Activated naive CD4-positive, alpha-beta T cell treated with anti-CD3 and anti-CD28 coated beads, Interleukin-2, amount 10 ng/mL, durations not matched to agents 7 days and 5 days (primary cell): ENCODE measurements at regions not wholly inside any gene's neighbourhood (a gene's known extent, or its start where the extent isn't known, plus 50 kb on each side); places are given as distances from the start of the nearest gene placed in this dataset.
A peak's percentile ranks its signal among the peaks of the same experiment; 100 is the strongest.

Source experiments
- CTCF ChIA-PET: fragments of 350-600 bp; sonication (Branson Sonifier 250); formaldehyde crosslinking; loops from one replicate; lab custom pipeline; 2021; ENCODE audit warnings: antibody characterized with exemption; lab: Charles Lee
- DNase-seq: peaks from one replicate; pipeline ENCODE4 v3.0.0-alpha.2; 2020
- H3K27ac Mint-ChIP-seq: one replicate; pipeline ENCODE4 v1.8.0; 2021; ENCODE audit warnings: mild to moderate bottlenecking, moderate library complexity, mixed read lengths
- H3K27me3 Mint-ChIP-seq: one replicate; pipeline ENCODE4 v1.8.0; 2021; ENCODE audit warnings: mild to moderate bottlenecking, mixed read lengths
- H3K36me3 Mint-ChIP-seq: one replicate; pipeline ENCODE4 v1.8.0; 2021; ENCODE audit warnings: mixed read lengths
- H3K4me1 Mint-ChIP-seq: one replicate; pipeline ENCODE4 v1.8.0; 2021; ENCODE audit warnings: mixed read lengths
- H3K4me3 Mint-ChIP-seq: one replicate; pipeline ENCODE4 v1.8.0; 2021; ENCODE audit warnings: mild to moderate bottlenecking, moderate library complexity, mixed read lengths
- H3K9me3 Mint-ChIP-seq: one replicate; pipeline ENCODE4 v1.8.0; 2021; ENCODE audit warnings: mixed read lengths

DNA sequence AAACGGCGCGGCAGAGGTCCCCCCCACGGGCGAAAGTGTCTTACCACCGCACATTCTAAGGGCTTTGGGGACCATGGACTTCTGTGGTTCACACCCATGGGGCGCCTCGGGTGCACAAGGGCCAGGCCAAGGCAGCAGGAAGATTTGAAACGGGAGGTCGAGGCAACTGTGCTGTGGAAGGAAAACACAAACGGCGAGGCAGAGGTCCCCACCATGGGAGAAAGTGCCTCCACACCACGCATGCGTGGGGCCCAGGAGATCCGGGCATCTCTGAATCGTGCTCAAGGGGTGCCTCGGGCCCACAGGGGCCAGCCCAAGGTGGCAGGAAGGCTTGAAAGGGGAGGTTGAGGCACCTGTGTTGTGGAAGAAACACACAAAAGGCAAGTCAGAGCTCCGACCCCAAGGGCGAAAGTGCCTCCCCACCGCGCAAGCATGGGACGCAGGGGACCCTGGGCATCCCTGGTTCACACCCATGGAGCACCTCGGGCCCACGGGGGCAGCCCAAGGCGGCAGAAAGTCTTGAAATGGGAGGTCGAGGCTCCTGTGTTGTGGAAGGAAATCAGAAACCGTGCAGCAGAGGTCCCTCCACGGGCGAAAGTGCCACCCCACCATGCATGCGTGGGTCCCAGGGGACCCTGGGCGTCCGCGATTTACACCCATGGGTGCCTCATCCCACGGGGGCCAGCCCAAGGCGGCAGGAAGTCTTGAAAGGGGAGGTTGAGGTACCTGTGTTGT, 371.0 kb downstream of the ALG10 start:
- no peak overlapping the region for H3K27ac Mint-ChIP-seq
- H3K36me3 Mint-ChIP-seq, result no peaks in the 10 kb centered on the region
- H3K4me1 Mint-ChIP-seq, result no peaks in the 10 kb centered on the region
- H3K4me3 Mint-ChIP-seq, result no peak overlapping the region
- CTCF ChIA-PET, result no interaction called here
- H3K27me3 Mint-ChIP-seq, result no peaks in the 10 kb centered on the region
- peak; percentile 18 for DNase-seq
- H3K9me3 Mint-ChIP-seq, result peaks cover 32% of the 10 kb centered on the region

DNA sequence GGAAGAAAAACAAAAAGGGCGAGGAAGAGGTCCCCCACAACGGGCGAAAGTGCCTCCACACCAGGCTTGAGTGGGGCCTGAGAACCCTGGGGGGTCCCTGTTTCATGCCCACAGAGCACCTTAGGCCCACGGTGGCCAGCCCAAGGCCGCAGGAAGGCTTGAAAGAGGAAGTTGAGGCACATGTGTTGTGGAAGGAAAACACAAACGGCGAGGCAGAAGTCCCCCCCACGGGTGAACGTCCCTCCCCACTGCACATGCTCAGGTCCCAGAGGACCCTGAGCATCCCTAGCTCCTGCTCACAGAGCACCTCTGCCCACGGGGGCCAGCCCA, 371.5 kb downstream of the ALG10 start:
- H3K9me3 Mint-ChIP-seq, result peaks cover 30% of the 10 kb centered on the region
- no peak overlapping the region for H3K4me3 Mint-ChIP-seq
- CTCF ChIA-PET, result no interaction called here
- H3K4me1 Mint-ChIP-seq, result no peaks in the 10 kb centered on the region
- no peaks in the 10 kb centered on the region for H3K27me3 Mint-ChIP-seq
- no peak for DNase-seq
- H3K36me3 Mint-ChIP-seq, result no peaks in the 10 kb centered on the region
- H3K27ac Mint-ChIP-seq, result no peak overlapping the region

DNA sequence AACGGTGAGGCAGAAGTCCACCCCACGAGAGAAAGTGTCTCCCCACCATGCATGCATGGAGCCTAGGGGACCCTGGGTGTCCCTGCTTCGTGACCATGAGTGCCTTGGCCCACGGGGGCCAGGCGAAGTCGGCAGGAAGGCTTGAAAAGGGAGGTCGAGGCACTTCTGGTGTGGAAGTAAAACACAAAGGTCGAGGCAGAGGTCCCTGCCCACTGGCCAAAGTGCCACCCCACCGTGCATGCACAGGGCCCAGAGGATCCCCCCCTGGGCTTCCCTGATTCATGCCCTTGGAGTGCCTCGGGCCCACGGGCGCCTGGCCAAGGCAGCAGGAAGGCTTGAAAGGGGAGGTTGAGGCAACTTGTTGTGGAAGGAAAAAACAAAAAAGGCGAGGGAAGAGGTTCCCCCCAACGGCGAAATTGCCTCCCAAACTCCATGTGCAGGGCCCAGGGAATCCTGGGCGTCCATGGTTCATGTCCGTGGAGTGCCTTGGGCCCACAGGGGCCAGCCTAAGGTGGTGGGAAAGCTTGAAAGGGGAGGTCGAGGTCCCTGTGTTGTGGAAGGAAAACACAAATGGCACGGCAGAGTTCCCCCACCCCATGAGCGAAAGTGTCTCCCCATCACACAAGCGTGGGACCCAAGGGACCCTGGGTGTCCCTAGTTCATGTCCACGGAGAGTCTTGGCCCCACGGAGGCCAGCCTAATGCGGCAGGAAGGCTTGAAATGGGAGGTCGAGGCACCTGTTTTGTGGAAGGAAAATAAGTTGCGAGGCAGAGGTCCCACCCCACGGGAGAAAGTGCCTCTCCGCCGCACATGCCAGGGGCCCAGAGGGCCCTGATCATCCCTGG, 372.1 kb downstream of the ALG10 start:
- no peak for DNase-seq
- Mint-ChIP-seq H3K4me1 (no peaks in the 10 kb centered on the region), H3K36me3 (no peaks in the 10 kb centered on the region), H3K27ac (no peak overlapping the region), H3K4me3 (no peak overlapping the region), H3K9me3 (peaks cover 29% of the 10 kb centered on the region), H3K27me3 (no peaks in the 10 kb centered on the region)
- CTCF ChIA-PET, result no interaction called here

DNA sequence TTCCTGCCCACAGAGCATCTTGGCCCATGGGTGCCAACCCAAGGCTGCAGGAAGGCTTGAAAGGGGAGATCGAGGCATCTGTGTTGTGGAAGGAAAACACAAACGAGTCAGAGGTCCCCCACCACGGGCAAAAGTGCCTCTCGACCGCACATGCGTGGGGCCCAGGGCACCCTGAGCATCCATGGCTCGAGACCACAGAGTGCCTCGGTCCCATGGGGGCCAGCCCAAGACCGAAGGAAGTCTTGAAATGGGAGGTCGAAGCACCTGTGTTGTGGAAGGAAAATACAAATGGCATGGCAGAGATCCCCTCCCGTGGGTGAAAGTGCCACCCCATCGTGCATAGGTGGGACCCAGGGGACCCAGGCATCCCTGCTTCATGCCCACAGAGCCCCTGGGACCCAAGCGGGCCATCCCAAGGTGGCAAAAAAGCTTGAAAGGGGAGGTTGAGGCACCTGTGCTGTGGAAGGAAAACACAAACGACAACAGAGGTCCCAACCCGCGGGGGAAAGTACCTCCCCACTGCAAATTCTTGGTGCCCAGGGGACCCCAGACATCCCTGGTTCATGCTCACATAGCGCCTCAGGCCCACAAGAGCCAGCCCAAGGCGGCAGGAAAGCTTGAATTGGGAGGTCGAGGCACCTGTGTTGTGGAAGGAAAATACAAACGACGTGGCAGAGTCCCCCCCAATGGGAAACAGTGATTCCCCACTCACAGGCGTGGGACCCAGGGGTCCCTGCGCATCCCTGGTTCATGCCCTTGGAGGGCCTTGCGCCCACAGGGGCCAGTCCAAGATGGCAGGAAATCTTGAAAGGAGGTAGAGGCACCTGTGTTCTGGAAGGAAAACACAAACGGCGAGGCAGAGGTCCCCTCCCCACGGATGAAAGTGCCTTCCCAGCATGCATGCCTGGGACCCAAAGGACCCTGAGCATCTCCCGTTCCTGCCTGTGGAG, 373.0 kb downstream of the ALG10 start:
- DNase-seq, result peak; percentile 8
- Mint-ChIP-seq H3K4me1 (no peaks in the 10 kb centered on the region), H3K4me3 (no peak overlapping the region), H3K27ac (no peak overlapping the region), H3K9me3 (peaks cover 31% of the 10 kb centered on the region), H3K36me3 (no peaks in the 10 kb centered on the region), H3K27me3 (no peaks in the 10 kb centered on the region)
- CTCF ChIA-PET, result no interaction called here

DNA sequence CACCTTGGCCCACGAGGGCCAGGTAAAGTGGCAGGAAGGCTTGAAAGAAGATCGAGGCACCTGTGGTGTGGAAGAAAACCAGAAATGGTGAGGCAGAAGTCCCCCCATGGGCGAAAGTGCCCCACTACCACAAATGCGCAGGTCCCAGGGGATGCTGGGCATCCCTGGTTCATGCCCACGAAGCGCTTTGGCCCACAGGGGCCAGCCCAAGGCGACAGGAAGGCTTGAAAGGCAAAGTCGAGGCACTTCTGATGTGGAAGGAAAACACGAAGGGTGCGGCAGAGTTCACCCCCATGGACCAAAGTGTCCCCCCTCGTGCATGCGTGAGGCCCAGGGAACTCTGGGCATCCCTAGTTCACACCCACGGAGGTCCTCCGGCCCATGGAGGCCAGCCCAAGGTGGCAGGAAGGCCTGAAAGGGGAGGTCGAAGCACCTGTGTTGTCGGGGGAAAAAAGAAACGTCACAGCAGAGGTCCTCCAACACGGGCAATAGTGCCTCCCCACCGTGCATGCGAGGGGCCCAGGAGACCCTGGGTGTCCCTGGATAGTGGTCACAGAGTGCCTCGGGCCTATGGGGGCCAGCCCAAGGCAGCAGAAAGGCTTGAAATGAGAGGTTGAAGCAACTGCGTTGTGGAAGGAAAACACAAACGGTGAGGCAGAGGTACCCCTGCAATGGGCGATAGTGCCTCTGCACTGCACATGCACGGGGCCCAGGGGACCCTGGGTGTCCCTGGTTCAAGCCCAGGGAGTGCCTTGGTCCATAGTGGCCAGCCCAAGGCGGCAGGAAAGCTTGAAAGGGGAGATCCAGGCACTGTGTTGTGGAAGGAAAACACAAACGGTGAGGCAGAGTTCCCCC, 373.9 kb downstream of the ALG10 start:
- Mint-ChIP-seq H3K4me1 (no peaks in the 10 kb centered on the region), H3K9me3 (peaks cover 32% of the 10 kb centered on the region), H3K36me3 (peaks cover 4% of the 10 kb centered on the region), H3K27me3 (no peaks in the 10 kb centered on the region), H3K27ac (no peak overlapping the region), H3K4me3 (no peak overlapping the region)
- CTCF ChIA-PET, result no interaction called here
- DNase-seq, result peak; percentile 18

DNA sequence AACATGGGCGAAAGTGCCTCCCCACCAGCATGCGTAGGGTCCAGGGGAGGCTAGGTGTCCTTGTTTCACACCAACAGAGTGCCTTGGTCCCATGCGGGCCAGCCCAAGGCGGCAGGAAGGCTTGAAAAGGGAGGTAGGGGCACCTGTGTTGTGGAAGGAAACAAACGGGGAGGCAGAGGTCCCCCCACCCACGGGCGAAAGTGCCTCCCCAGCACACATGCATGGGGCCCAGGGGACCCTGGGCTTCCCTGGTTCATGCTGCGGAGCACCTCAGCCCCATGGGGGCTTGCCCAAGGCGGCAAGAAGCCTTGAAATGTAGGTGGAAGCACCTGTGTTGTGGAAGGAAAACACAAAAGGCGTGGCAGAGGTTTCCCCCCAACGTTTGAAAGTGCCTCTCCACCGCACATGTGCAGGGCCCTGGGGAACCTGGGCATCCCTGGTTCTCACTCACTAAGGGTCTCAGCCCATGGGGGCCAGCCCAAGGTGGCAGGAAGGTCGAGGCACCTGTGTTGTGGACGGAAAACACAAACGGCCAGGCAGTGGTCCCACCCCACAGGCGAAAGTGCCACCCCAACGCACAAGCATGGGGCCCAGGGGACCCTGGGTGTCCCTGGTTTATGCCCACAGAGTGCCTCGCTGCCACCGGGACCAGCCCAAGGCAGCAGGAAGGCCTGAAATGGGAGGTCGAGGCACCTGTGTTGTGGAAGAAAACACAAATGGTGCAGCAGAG, 374.7 kb downstream of the ALG10 start:
- Mint-ChIP-seq H3K9me3 (peaks cover 29% of the 10 kb centered on the region), H3K27ac (no peak overlapping the region), H3K4me3 (no peak overlapping the region), H3K27me3 (no peaks in the 10 kb centered on the region), H3K36me3 (peaks cover 4% of the 10 kb centered on the region), H3K4me1 (no peaks in the 10 kb centered on the region)
- CTCF ChIA-PET, result no interaction called here
- DNase-seq, result peak; percentile 4

DNA sequence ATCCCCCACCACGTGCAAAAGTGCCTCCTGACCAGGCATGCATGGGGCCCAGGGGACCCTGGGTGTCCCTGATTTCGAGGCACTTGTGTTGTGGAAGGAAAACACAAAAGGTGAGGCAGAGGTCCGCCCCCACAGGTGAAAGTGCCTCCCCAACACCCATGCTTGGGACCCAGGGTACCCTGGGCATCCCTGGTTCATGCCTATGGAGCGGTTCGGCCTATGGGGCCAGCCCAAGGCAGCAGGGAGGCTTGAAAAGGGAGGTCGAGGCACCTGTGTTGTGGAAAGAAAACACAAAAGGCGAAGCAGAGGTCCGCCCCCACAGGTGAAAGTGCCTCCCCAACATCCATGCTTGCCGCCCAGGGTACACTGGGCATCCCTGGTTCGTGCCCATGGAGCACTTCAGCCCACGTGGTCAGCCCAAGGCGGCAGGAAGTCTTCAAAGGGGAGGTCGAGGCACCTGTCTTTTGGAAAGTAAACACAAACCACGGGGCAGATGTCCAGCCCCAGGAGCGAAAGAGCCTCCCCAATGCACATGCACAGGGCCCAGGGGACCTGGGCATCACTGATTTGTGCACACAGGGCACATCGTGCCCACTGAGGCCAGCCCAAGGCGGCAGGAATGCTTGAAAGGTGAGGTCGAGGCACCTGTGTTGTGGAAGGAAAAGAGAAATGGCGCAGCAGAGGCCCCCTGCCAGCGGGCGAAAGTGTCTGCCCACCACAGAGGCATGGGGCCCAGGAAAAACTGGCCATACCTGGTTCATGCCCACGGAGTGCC, 375.5 kb downstream of the ALG10 start:
- CTCF ChIA-PET, result no interaction called here
- H3K4me3 Mint-ChIP-seq, result no peak overlapping the region
- no peak overlapping the region for H3K27ac Mint-ChIP-seq
- H3K4me1 Mint-ChIP-seq, result no peaks in the 10 kb centered on the region
- DNase-seq, result peak; percentile 10
- H3K27me3 Mint-ChIP-seq, result no peaks in the 10 kb centered on the region
- peaks cover 4% of the 10 kb centered on the region for H3K36me3 Mint-ChIP-seq
- H3K9me3 Mint-ChIP-seq, result peaks cover 33% of the 10 kb centered on the region

DNA sequence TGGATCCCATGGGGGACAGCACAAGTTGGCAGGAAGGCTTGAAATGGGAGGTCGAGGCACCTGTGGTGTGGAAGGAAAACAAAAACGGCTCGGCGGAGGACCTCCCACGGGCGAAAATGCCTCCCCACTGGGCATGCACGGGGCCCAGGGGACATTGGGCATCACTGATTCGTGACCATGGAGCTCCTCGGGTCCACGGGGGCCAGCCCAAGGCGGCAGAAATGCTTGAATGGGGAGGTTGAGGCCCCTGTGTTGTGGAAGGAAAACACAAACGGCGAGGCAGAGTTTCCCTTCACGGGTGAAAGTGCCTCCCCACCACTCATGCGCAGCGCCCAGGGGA, 376.0 kb downstream of the ALG10 start:
- Mint-ChIP-seq H3K27me3 (no peaks in the 10 kb centered on the region), H3K36me3 (peaks cover 4% of the 10 kb centered on the region), H3K4me3 (no peak overlapping the region), H3K9me3 (peaks cover 34% of the 10 kb centered on the region), H3K27ac (no peak overlapping the region), H3K4me1 (no peaks in the 10 kb centered on the region)
- CTCF ChIA-PET, result no interaction called here
- DNase-seq, result no peak

DNA sequence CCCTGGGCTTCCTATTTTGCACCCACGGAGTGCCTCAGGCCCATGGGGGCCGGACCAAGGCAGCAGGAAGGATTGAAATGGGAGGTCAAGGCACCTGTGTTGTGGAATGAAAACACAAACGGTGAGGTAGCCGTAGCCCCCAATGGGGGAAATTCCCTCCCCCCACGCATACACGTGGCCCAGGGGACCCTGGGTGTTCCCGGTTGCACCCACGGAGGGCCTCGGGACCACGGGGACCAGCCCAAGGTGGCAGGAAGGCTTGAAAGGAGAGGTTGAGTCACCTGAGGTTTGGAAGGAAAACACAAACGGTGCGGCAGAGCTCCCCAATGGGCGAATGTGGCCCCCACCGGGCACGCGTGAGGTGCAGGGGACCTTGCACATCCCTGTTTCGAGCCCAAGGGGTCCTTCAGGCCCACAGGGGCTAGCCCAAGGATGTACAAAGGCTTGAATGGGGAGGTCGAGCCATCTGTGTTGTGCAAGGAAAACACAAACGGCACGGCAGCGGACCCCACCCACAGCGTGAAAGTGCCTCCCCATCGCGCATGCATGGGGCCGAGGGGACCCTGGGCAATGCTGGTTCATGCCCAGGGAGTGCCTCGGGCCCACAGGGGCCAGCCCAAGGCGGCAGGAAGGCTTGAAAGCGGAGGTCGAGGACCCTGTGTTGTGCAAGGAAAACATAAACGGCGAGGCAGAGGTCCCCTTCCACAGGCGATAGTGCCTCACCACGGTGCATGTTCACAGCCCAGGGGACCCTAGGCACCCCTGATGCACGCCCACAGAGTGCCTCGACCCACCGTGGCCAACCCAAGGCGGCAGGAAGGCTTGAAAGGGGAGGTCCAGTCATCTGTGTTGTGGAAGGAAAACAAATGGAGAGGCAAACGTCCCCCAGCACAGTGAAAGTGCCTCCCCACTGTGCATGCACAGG, 376.7 kb downstream of the ALG10 start:
- CTCF ChIA-PET, result no interaction called here
- Mint-ChIP-seq H3K27me3 (no peaks in the 10 kb centered on the region), H3K4me3 (no peak overlapping the region), H3K9me3 (peaks cover 32% of the 10 kb centered on the region), H3K27ac (no peak overlapping the region), H3K4me1 (no peaks in the 10 kb centered on the region), H3K36me3 (peaks cover 4% of the 10 kb centered on the region)
- peak; percentile 10 for DNase-seq

DNA sequence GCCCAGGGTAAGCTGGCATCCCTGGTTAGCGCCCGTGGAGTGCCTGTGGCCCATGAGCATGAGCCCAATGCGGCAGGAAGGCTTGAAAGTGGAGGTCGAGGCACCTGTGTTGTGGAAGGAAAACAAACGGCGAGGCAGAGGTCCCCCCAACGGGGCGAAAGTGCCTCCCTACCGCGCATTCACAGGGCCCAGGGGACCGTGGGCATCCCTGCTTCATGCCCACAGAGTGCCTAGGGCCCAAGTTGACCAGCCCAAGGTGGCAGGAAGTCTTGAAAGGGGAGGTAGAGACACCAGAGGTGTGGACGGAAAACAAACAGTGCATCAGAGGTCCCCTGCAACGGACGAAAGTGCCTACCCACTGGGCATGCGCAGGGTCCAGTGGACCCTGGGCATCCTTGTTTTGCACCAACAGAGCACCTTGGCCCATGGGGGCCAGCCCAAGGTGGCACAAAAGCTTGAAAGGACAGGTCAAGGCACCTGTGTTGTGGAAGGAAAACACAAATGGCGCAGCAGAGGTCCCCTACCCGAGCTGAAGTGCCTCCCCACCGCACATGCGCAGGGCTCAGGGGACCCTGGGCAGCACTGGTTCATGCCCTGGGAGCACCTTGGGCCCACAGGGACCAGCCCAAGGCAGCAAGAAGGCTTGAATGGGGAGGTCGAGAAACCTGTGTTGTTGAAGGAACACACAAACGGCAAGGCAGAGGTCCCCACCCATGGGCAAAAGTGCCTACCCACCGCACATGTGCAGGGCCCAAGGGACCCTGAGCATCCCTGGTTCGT, 377.5 kb downstream of the ALG10 start:
- Mint-ChIP-seq H3K27me3 (no peaks in the 10 kb centered on the region), H3K4me1 (no peaks in the 10 kb centered on the region), H3K9me3 (peaks cover 30% of the 10 kb centered on the region), H3K4me3 (no peak overlapping the region), H3K27ac (no peak overlapping the region), H3K36me3 (peaks cover 4% of the 10 kb centered on the region)
- CTCF ChIA-PET, result no interaction called here
- peak; percentile 11 for DNase-seq

DNA sequence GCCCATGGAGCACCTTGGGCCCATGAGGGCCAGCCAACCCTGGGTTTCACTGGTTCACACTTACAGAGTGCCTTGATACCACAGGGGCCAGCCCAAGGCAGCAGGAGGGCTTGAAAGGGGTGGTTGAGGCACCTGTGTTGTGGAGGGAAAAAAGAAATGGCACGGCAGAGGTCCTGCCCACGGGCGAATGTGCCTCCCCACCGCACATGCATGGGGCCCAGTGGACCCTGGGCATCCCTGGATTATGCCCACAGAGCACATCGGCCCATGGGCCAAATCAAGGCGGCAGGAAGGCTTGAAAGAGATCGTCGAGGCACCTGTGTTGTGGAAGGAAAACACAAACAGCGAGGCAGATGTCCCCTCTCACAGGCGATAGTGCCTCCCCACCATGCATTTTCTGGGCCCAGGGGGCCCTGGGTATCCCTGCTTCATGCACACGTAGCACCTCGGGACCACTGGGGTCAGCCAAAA, 378.1 kb downstream of the ALG10 start:
- H3K4me1 Mint-ChIP-seq, result no peaks in the 10 kb centered on the region
- no peaks in the 10 kb centered on the region for H3K27me3 Mint-ChIP-seq
- H3K4me3 Mint-ChIP-seq, result no peak overlapping the region
- H3K27ac Mint-ChIP-seq, result no peak overlapping the region
- H3K9me3 Mint-ChIP-seq, result peaks cover 33% of the 10 kb centered on the region
- CTCF ChIA-PET, result no interaction called here
- peaks cover 4% of the 10 kb centered on the region for H3K36me3 Mint-ChIP-seq
- DNase-seq, result no peak
